HG02759 (cell line): ENCODE measurements at regions not wholly inside any gene's neighbourhood (a gene's known extent, or its start where the extent isn't known, plus 50 kb on each side); places are given as distances from the start of the nearest gene placed in this dataset.
"Not testable (repeated sequence)": the region's sequence is repeated elsewhere in the genome, so short reads cannot be mapped to it uniquely, and the experiment has no call there.

Source experiments
- ATAC-seq: cut with Tn5 transposase; IDR thresholded peaks from one replicate; pipeline ENCODE4 v1.9.1; 2021; ENCODE audit warnings: mild to moderate bottlenecking, moderate library complexity; ENCODE audit not compliant: unreplicated experiment

DNA sequence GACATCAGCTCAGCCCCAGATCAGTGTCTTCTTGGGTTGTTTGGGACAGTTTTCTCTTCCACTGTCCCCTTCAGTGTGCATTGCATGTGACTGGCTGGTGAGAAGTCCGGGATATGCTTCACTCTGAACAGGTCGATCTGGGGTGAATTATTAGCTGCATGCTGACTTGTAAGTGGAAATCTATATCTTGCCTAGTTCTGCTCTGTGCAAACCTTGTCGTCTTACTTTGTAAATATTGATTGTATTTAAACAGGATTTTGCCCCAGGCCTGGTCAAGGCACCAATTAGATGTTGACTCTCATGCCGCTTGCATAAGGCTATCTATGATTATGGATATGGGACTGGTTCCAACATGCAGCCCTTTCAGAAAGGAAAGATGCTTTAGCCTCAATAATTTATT, 669.7 kb downstream of the TYW1 start:
- ATAC-seq = not testable (repeated sequence)

DNA sequence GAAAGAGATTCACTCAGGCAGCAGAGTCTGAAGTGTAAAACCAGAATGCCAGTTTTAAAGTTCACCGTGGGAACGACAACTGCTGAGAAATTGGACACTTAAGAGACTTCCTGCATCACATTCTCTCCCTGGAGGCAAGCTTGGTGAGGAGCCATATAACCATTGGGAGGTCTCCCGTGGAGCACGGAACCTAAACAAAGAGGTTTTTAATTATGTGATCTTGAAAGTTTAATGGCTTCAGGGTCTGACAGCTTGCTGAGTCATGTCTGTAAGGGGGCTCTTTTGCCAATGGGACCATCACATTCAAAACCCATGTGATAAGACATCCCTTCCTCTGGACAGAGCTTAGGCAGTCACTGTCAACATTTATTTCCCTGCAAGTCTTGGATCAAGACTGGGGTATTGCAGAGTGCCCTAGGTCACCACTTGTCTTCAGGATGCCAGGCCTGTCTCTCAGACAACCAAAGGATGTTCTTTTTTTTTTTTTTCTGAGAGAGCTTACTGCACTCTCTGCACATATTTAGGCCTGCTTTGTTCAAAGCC, 674.4 kb downstream of the TYW1 start:
- no peak for ATAC-seq

DNA sequence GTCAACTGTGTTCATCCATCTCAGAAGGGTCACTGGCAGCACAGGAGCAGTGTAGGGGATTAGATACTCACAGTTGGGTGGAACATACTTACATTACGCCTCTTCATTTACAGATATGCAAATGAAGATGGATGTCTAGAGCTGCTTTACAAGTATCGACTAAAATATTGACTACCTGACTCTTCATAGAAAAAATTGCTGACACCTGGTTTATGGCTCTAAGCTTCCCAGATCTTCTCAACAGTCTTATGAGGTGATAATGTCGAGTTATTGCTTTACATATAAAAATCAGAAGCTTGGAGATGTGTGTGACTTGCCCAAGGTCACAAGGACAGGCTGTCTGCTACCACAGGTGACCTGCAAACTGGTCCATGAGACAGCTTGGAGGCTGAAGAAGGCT, 677.2 kb downstream of the TYW1 start:
- no peak for ATAC-seq

DNA sequence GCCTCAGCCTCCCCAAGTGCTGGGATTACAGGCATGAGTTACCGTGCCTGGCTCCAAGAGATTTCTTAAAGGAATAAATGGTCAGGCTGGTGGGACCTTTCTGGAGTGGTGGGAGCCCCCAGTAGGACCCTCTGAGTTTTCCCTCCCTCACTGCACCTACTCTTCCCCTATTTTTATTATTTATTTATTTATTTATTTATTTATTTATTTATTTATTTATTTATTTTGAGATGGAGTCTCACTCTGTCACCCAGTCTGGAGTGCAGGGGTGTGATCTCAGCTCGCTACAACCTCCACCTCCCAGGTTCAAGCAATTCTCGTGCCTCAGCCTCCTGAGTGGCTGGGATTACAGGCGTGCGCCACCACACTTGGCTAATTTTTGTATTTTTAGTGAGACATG, 678.2 kb downstream of the TYW1 start:
- not testable (repeated sequence) for ATAC-seq

DNA sequence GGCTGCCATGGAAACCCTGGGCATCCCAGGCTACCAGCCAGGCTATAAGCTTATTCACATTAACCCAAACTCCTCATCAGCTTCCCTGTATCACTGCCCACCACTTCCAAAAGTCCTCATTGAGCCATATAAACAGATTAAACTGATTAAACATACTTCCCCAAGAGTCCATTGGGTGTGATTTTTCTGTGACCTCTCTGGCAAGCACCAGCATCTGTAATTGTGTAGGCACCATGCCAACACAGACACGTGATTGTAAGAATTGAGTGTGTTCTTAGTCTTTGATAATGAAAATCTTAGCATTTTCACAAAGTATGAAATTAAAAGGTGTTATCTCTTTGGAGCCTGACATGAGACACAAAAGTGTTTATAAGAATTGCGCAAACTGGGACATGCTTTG, 679.3 kb downstream of the TYW1 start:
- ATAC-seq = no peak

DNA sequence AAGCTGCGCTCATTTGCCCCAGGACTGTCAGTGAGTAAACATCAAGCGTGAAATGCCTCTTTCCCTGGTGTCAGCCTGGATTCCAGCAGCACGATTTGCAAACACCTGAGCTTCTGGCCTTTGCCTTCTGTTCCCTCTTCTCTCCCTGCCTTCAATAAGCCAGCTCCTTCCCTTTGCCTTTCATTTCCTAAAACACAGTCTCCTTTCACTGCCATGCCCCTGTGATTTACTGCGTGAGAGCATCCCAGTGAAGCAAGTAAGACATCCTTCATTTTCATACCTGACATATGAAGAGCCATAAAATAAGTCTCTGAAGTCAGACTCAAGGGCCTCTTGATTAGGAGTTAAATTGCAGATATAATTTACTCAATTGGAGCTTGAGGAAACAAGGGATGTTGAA, 681.8 kb downstream of the TYW1 start:
- no peak for ATAC-seq

DNA sequence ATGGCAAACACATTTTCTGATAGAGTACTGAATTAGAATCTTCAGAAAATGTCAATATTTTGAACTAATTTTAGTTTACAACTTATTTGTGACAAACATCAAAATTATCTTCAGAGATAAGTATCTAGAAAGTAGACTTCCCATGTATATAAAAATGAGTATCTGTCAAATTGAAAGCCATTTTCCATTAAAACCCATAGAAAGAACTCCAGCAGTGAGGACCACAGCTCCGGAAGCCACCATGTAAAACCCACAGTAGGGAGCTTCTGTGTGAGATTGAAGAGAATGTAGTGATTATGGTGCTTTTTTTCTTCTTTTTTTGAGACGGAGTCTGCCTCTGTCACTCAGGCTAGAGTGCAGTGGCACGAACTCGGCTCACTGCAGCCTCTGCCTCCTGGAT, 687.0 kb downstream of the TYW1 start:
- no peak for ATAC-seq

DNA sequence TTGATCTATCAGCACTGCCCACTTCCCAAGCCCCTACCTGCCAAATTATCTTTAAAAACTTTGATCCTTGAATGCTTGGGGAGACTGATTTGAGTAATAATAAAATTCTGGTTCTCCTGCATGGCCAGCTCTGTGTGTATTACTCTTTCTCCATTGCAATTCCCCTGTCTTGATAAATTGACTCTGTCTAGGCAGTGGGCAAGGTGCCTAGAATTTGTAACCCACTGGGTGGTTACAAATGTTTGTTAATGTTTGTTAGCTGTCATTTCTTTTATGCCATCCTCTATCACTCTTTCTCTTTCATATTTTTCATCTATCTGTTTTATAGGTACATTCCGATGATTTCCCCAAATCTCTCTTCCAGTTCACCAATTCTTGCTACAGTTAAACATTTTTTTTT, 694.1 kb downstream of the TYW1 start:
- no peak for ATAC-seq

DNA sequence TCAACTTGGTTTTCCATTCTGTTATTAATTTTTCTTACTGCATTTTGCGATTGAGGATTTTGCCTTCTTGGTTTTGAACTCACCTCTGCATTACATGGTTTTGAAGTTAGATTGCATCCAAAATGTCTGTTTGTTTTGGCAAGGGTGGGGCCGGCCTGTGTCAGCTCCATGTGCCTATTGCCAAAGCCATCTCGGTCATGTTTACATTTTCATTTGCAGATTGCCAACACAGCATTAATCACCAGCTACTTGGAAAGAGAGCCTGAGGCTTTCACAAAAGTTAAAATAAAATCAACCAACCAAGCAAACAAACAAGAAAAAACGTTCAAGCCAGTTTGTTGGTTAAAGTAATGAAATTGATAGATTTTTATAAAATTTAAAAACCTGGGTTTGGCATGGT, 695.8 kb downstream of the TYW1 start:
- no peak for ATAC-seq

DNA sequence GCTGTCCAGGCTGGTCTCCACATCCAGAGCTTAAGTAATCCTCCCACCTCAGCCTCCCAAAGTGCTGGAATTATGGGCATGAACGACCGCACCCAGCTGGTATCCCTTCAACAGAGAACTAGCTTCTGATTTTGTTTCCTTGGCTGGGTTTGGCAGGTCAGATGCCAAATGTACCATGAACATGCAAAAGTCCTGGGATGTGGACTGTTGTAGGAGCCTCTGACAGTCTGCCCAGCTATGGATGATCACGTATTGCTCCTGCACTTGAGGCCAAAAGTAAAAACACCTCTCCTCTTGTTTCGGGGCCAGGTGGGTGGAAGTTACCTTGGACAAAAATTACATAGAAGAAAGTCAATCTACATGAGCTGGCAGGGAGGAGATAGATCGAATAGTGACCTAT, 699.5 kb downstream of the TYW1 start:
- ATAC-seq = no peak

DNA sequence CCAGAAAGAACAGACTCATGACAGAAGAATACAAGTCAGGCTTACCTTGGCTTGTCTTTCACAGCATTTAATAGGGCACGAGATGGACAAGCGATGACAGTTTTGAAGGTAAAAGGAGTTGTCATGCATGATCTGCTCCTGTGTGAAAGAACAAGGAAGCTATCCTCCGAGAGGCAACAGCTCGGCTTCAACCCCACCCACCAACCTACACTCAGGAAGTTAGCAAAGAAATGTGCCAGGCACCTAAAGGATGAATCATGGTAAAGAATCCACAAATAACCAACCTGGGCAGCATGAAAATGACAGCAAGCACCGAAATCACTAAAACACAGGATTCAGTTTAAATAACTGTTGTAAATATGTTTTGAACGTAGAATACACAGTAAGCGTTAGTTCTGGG, 700.2 kb downstream of the TYW1 start:
- no peak for ATAC-seq

DNA sequence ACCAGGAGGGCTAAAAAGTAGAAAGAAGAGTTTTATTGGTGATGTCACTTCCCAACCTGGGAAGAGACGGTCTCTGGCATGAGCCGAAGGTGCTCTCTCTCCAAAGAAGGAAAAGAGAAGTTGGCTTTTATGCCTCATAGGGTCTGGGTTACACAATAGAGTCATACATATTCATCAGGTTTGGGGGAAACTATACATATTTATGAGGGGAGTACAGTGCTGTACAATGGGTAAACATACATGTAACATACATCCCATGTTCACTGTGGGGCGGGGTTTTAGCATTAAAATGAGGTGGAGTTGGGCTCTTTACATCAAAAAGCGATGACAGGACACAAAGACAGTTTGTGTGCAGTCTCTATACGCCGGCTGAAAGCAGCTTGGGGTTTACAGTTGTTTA, 701.7 kb downstream of the TYW1 start:
- ATAC-seq = no peak

DNA sequence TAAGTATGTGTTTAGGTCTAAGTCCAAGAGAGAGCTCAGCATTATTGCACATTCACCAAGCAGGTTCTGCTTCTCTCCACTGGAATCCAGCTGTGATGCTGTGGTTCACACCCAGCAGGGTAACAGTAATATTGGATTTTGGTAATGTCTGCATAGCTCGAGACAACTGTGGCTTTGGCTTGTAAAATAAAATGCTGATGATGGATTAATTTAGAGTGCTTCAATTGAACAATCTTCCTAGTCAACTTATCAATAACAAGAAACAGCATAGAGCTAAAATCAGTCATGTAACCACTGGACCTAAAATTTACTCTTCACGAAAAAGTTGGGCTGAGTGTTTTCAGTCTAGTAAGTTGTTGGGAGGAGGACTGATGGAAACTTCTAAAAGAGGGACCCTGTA, 709.2 kb downstream of the TYW1 start:
- ATAC-seq = no peak

DNA sequence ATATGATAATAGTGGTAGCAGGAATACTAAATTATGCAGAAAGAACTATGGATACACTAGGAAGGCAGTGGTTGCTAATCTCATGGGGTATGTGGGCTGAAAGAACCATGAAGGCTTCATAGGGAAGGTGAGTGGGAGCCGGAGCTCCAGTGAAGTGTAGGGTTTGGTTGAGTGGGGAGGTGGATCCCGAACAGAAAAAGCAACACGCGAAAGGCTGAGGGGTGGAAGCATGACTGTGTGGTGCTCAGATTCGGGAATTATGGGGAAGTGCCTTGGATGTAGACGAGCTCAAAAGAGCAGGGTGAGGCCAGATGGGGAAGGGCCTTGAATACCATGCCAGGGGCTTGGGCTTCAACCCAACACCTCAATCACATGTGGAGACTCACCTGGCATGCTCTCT, 715.1 kb downstream of the TYW1 start:
- ATAC-seq = no peak

DNA sequence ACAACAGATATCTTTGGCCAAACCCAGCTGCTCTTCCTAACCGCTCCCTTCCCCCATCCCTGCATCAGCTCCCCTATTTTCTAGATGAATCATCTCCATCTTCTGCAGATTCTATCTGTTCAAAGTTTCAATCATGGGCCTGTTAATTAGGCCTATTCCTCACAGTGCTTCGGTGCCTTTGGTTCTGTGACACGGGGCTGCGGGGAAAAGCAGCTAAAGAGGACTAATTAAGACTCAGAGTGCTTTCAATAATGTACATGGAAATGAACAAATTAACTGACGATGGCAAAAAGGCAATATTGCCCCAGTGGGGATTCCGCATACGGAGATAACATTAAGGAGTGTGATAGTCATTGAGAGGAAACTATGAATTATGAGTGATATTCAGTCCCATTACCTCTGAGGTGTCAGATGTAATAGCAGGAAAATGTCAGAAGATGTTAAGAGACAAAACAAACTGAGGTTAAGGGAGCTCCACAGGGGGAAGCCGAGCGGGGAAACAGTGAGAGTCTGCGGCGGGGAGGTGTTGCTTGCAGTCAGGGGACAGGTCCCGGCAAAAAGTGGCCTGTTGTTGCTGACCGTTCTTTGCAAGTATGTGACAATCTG, 716.9 kb downstream of the TYW1 start:
- ATAC-seq = no peak

DNA sequence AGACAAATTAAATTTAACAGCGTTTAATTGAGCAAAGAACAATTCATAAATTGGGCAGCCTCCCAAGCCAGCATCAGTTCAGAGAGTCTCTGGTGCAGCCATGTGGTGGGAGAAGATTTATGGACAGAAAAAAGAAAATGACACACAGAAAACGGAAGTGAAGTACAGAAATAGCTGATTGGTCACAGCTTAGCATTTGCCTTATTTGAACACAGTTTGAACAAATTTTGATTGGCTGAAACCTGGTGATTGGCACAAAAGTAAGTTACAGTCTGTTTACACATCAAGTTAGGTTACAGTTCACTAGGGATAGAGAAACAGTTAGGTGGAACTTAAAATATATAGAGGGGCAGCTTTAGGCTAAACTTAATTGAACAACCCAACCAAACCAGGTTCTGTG, 720.1 kb downstream of the TYW1 start:
- no peak for ATAC-seq

DNA sequence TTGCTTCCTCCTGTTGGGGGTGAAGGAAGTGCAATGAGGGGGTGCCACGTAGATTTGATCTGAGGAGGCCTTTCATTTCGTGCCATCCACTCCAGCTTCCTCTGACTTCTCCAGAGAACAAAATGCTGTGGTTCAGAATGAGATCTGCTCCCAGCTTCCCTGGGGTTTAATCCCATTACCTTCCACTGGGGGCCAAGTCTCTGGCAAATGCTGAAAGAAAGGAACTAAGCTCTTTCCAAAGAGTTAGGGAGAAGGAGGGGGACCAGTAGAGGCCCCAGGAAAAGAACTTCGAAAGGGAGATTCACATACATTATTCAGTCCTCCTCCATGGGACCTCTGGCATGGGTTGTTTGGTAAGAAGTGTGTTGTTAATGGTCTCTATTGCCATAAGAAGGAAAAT, 727.0 kb downstream of the TYW1 start:
- ATAC-seq = no peak

DNA sequence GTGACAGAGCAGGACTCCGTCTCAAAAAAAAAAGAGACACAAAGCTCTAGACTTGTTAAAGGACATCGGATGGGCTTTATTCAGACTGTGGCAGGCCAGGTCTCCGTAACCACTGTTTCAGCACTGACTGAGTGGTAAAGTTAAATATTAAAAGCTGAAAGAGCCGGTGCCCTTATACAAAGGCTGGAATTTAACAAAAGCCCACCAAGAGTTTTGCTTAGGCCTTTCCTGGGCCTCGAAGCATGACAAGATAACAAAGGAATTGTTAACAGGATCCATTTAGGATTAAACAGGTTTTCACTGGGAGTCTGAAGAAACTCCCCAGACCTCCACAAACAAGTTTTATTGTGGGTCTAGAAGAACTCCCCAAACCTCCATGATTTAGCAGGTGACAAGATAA, 727.8 kb downstream of the TYW1 start:
- no peak for ATAC-seq

DNA sequence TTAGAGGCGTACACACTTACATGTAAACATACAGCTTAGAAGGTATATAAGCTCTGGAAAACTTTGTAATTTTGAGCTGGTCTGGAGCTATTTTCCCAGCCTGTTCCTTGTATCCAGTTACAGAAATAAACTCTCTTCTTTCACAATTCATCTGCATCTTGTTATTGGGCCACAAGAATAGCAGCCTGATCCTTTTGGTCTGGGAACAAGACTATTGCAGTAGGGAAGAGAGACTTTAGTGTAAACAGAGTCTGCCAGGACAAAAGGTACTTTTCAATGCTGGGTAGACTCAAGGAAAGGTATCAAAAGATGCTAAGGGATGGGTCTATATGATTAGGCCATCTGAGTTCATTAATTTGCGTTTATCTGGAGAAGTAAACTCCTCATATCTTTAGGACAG, 728.3 kb downstream of the TYW1 start:
- ATAC-seq = no peak

DNA sequence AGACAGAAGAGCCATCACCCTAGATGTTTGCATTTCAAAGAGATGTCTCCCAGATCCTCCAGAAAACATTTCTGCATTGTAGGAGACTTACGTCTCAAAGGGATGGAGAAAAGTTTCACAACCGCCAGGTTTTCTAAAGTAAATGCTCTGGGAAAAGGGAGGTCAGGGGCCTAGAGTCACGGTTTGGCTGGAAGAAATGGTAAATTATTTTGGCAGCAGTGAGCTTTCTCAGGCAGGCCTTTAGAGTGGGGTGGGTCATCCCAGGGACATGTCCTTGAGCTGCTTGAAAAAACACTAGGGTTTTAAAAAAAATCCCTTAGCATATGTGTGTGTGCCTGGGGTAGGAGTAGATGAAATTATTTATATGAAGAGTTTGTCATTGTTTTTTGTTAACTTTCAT, 728.8 kb downstream of the TYW1 start:
- ATAC-seq = no peak

DNA sequence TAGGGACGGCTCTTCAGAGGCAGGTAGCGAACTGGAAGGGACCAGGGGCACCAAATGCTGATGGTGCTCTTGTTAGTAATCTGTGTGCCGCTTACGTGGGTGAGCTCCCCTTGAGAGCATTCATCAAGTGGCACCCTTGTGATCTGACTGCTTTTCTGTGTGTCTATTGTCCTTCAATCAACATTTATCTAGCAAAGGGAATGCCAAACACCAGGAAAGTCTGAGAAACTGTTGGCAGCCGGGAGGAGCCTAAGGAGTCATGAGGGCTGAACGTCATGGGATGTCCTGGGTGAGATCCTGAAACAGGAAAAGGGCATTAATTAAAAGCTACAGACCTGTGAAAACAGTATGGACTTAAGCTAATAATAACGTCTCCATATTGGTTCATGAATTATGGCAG, 733.1 kb downstream of the TYW1 start:
- ATAC-seq = no peak

DNA sequence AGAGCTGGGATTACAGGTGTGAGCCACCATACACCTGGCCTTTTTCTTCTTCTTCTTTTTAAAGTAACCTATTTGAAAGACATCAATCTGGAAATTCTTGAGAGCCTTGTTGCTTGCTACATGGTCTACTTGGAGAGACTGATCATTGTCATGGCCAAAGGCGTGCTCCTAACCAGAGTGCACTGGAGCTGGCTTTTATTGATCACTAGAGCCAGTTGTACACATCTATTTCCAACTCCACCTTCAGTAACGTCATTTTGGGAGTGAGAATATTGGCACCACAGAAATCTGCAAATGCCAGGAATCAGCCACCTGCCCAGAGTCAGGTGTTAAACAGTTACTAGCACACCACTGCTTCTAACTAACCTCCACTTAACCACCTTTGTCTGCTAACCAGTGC, 735.1 kb downstream of the TYW1 start:
- no peak for ATAC-seq

DNA sequence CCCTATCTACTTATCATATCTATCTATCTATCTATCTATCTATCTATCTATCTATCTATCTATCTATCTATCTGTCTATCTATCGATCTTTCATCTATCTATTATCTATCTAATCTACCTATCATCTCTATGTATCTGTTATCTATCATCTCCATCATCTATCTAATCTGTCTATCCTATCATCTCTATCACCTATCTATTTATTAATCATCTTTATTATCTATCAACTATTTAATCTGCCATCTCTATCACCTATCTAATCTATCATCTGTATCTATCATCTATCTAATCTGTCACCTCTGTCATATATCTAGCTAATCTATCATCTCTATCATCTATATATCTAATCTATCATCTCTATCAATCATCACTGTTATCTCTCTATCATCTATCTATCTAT, 736.3 kb downstream of the TYW1 start:
- no peak for ATAC-seq
